ENCODE measurements at regions not wholly inside any gene's neighbourhood (a gene's known extent, or its start where the extent isn't known, plus 50 kb on each side); places are given as distances from the start of the nearest gene placed in this dataset.

DNA sequence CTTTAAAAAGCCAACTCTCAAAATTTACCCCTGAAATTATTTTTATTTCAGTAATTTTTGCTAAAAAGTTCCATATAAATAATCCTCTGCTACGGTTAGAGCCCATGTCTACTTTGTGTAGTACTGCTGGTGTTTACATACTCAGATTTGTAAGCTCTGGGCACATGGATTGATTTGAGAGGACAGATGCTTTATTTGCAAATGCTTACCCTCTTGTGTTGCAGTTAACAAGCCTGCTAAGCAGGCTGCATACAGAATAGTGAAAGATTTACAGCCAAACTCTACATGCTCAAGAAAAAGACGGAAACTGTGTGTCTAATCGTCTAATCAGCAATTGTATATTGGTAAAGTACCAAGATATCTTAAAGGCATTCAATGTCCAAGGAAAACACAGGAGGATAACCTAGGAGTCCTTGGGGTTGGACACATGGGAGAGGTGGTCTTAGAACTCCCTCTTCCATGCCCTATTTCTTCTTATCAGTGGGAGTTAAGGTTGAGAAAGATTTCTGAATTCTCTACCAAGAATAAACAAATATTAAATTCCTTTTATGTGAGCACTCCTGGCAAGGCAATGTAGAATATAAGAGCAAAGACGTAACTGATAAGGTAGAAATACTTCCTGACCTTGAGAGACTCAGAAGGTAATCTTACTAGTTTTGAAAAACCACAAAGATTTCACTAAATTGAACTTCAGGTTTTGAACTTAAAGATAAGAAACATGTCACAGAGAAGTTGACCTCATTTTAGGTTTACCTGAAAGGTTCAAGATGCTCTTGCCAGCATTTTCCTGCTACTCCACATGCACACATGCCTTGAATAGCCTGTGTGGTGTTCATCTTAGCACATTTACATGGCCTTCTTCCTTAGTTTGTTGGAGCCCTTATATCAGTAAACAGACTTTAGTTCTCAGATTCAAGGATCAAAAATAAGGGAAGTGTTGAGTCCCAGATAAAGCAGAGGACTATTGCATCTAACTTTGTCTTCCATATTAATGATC lies 1216.5 kb downstream of the SORCS3 start:
- 40 to 55% (median 51%) methylated on average over 4 of the region's 4 CpGs for WGBS, 4 donors
- Histone ChIP-seq H3K27me3 (no peaks in the 10 kb centered on the region), H3K4me1 (replicated peaks in 1 of 2) (no peaks in the 10 kb centered on the region), H3K9me3 (replicated peaks in 1 of 3) (no peaks in the 10 kb centered on the region), H3K4me3 (no peak overlapping the region), H3K36me3 (replicated peaks in 1 of 2) (no peaks in the 10 kb centered on the region), H3K27ac (no peak overlapping the region)
- intact Hi-C loops (cut with DNase I): no loop called here
- TF ChIP-seq, protein P1, sequence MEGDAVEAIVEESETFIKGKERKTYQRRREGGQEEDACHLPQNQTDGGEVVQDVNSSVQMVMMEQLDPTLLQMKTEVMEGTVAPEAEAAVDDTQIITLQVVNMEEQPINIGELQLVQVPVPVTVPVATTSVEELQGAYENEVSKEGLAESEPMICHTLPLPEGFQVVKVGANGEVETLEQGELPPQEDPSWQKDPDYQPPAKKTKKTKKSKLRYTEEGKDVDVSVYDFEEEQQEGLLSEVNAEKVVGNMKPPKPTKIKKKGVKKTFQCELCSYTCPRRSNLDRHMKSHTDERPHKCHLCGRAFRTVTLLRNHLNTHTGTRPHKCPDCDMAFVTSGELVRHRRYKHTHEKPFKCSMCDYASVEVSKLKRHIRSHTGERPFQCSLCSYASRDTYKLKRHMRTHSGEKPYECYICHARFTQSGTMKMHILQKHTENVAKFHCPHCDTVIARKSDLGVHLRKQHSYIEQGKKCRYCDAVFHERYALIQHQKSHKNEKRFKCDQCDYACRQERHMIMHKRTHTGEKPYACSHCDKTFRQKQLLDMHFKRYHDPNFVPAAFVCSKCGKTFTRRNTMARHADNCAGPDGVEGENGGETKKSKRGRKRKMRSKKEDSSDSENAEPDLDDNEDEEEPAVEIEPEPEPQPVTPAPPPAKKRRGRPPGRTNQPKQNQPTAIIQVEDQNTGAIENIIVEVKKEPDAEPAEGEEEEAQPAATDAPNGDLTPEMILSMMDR (IDR thresholded peaks at IDR 0.05): no peak
- no peak for TF ChIP-seq POLR2A (IDR thresholded peaks at IDR 0.05)
- DNase-seq: no peak

DNA sequence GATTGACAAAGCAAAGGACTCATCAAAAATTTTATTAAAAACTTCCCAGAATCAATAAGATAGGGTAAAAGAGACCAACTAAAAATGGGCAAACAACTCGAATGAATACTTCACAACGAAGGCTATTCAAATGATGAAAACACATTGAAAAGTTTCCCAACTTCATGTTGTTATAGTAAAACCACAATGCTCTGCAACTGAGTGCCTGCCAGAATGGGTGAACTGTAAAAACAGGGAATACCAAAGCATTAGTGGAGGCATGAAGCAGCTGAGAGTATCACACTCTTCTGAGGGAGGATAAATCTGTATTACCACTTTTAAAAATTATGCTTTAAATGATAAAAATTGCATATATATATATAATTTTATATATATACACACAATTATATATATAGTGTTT lies 1214.7 kb downstream of the SORCS3 start:
- Histone ChIP-seq H3K4me3 (no peak overlapping the region), H3K36me3 (replicated peaks in 1 of 2) (no peaks in the 10 kb centered on the region), H3K4me1 (replicated peaks in 1 of 2) (no peaks in the 10 kb centered on the region), H3K27me3 (no peaks in the 10 kb centered on the region), H3K27ac (no peak overlapping the region), H3K9me3 (replicated peaks in 1 of 3) (no peaks in the 10 kb centered on the region)
- no peak for TF ChIP-seq POLR2A (IDR thresholded peaks at IDR 0.05)
- TF ChIP-seq, protein P1 (IDR thresholded peaks at IDR 0.05): no peak
- intact Hi-C loops (cut with DNase I): no loop called here
- no peak for DNase-seq
- 64 to 66% (median 66%) methylated on average over 2 of the region's 2 CpGs for whole genome bisulfite sequencing, 4 donors

DNA sequence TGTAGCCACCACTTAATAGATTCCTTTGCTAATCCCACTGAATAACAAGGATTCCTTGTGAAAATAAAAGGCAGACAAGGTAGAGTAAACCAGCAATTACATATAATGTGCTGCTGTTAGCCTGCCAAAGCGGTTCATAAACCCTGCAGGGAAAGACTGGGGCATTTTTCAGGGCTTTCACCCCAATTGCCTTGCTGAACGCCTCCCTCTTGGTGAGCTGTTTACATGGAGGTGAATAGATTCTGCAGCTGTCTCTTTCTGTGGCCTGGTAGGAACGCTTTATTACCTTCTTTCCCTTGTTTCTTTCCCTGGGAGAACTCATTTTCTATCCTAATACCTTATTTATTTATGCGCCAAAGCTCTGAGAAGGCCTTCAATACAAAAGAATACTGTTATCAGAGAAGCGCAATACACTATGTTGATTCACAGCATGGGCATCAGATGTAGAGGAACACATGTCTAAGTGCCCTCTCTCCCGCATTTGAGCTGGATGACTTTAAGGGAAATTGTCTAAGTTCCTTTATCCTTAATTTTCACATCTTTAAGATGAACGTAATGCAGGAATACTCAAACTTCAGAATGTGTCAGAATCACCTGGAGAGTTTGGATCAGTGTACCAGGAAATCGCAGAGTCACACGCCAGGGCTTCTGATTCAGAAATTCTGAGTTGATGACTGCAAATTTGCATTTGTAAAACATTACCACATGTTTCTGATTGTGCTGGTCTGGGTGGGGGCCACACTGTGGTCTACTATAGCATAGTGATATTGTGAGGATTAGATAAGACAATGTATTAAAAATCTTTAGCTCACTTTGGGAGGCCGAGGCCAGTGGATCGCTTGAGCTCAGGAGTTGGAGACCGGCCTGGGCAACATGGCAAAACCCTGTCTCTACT lies 1203.8 kb downstream of the SORCS3 start:
- no peaks in the 10 kb centered on the region for H3K27me3 ChIP-seq
- H3K27ac ChIP-seq: no peak overlapping the region
- no peak overlapping the region for H3K4me3 ChIP-seq
- no peaks in the 10 kb centered on the region for H3K9me3 ChIP-seq (replicated peaks in 1 of 3)
- no peaks in the 10 kb centered on the region for H3K4me1 ChIP-seq (replicated peaks in 1 of 2)
- H3K36me3 ChIP-seq (replicated peaks in 1 of 2): no peaks in the 10 kb centered on the region
- 78 to 79% (median 78%) methylated on average over 12 of the region's 12 CpGs for WGBS, 4 donors
- no peak for DNase-seq
- intact Hi-C loops (cut with DNase I): no loop called here
- TF ChIP-seq, protein P1 (IDR thresholded peaks at IDR 0.05): no peak
- no peak for TF ChIP-seq POLR2A (IDR thresholded peaks at IDR 0.05)

DNA sequence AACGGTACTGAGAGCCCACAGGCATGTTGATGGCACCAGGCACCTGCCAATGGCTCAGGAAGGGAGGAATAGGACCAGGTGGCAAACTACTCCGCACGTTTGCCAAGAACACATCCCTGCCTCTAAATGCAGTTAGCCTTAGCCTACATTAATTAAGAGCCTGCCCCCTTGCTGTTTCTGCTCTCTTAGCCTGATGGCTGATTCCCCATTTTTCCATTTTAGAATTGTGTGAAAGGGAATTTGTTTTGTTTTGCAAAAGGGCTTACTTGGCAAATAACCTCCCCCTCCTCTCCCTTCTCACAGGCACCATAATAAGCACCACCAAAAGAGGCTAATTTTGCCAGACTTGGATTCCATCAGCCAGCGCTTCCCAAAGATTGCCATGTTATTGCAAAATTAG lies 1203.2 kb downstream of the SORCS3 start:
- WGBS, 4 donors: 50 to 64% (median 59%) methylated on average over 4 of the region's 4 CpGs
- H3K9me3 ChIP-seq (replicated peaks in 1 of 3): no peaks in the 10 kb centered on the region
- no peak for TF ChIP-seq POLR2A (IDR thresholded peaks at IDR 0.05)
- TF ChIP-seq, protein P1 (IDR thresholded peaks at IDR 0.05): no peak
- no peaks in the 10 kb centered on the region for H3K36me3 ChIP-seq (replicated peaks in 1 of 2)
- no peaks in the 10 kb centered on the region for H3K4me1 ChIP-seq (replicated peaks in 1 of 2)
- intact Hi-C loops (cut with DNase I): no loop called here
- DNase-seq: no peak
- no peak overlapping the region for H3K27ac ChIP-seq
- H3K4me3 ChIP-seq: no peak overlapping the region
- no peaks in the 10 kb centered on the region for H3K27me3 ChIP-seq

Data from adrenal gland (tissue), 9 donors.